D341Med (cell line): ENCODE measurements at regions not wholly inside any gene's neighbourhood (a gene's known extent, or its start where the extent isn't known, plus 50 kb on each side); places are given as distances from the start of the nearest gene placed in this dataset.

Source experiments
- DNase-seq: peaks from one replicate; pipeline ENCODE4 v3.0.0; 2012; ENCODE audit warnings: low spot score

DNA sequence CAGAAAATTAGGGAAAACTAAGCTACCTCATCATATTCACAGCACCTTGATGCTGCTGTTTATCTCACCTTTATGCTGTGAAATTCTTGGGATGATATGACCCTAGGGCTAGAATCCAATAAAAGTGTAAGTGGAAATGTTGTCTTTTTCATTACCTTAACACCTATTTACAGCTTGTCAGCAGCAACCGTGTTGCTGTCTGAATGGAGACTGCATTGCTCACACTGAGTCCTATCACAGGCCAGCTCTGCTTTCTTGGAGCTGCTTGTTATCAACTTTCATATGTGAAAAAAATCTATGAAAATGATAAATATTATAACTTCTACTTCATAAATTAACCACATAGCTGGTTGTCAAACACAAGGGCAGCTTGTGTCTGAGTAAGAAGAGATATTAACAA lies 789.5 kb downstream of the TECRL start:
- DNase-seq: no peak

DNA sequence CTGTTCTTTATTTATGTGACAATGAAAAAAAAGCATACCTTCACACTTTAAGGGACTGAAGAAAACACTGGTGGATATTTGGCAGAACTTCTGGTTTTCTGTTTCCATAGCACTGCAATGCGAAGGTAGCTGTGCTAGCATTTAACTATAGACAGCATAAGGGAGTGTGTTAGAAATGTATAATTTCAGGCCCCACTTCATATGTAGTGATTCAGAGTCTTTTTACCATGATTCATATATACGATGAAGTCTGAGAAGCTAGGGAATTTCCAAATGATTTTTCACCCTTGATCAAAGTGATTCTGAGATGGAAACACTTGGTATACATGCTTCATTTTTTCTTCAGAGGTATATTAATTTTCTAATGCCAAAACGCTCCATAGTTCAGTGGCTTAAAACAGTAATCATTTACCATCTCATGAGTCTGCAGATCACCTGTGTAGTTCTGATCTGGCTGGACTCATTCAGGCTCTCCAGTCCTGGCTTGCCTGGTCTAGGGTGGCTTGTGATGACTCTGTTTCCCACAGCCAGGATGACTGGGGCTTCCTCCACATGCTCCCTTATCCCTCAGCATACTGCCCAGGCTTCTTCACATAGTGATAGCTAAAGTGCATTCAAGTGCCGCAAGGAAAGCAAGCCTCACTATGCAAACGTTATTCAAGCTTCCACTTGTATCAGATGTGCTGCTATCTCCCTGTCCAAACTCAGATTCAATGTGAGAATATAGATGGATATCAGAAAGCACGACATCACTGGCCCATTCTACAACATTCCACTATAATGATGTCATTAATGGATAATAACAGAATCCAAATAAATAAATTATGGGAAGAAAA lies 790.1 kb downstream of the TECRL start:
- no peak for DNase-seq

GRCh38 chr4:63607169-63607872 lies 801.9 kb downstream of the TECRL start:
- no peak for DNase-seq

- DNase-seq: no peak
These were observed 819.5 kb downstream of the TECRL start for GRCh38 chr4:63589796-63590195.

DNA sequence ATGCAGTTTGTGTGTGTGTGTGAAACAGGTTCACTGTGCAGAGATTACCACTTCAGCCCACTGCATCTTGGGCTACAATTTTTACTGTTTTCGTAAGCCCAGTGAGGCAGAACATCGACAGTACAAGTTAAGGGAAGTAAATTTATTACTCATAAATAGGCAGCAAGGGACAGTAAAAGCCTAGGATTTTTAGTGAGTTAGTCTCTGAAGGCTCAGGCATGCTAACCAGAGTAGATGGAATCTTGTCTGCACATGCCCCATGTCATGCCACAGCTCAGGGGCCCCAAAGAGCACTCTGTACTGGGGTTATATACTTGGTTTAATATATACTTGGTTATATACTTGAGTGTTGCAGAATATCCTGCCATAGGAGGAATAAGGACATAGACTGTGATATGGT lies 825.7 kb downstream of the TECRL start:
- no peak for DNase-seq

DNA sequence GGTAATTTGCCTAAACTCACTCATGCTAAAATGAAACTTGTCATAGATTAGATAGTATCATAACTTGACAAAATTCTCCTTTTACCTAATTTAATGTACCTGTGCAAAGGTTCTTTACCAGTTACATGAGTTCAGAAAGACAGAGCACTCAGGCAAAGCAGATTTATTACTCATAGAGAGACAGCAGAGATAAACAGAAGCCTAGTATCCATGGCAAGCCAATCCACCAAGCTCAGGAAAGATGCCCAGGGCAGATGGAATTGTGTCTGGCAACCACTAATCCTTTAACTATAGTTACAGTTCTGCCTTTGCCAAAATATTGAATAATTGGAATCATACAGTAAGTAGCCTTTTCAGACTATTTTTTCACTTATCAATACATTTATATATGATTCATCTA lies 826.2 kb downstream of the TECRL start:
- peak; percentile 64 for DNase-seq

DNA sequence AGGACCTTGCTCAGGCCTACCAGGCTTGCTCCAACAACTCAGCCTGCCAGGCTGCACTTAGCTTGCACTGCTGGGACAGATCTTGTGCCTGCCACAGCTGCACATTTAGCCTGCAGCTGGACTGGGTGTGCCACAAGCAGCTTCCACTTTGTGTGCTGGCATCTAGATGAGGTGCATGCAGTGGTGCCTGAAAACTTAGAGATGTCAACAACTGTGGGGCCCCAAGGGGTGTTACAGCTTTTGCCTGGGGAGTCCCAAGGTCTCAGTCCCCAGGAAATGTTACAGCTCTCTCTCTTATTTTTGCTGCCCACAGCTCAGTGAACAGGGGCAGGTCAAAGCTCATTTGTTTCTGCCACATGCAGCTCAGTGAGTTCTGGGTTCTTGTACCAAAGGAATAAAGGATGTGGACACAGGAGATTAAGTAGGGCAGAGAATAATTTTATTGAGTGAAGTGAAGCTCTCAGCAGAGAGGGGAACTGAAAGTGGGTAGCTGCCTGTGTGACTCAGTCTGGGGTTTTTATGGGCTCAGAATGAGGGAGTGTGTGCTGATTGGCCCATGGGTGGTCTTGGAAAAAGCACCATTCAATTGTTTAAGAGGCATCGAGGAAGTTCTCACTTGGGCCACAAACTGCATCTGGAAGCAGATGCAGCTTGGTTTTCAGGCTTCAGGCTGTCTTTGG lies 828.3 kb downstream of the TECRL start:
- DNase-seq: no peak

- DNase-seq: no peak
These were observed 830.9 kb downstream of the TECRL start for GRCh38 chr4:63578383-63578782.

DNA sequence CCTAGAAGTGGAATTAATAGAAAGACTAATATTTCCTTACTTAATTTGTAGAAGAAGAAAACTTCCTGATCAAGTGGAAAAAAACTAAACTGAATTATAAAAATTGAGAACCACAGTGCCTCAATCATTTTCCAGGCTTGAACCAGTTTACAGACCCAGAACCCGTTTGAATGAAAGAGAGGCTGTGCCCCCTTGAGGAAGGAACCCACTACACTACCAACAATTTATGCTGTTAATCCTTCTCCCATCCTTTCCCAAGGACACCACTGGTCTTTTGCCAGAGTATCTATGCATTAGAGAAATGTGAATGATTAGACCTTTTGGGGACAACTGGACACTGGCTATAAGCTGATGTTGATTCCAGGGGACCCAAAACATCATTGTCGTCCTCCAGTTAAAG lies 842.6 kb downstream of the TECRL start:
- no peak for DNase-seq

GRCh38 chr4:63563288-63564014 lies 845.8 kb downstream of the TECRL start:
- DNase-seq: no peak

- DNase-seq: no peak
These were observed 850.5 kb downstream of the TECRL start for GRCh38 chr4:63558709-63559108.

DNA sequence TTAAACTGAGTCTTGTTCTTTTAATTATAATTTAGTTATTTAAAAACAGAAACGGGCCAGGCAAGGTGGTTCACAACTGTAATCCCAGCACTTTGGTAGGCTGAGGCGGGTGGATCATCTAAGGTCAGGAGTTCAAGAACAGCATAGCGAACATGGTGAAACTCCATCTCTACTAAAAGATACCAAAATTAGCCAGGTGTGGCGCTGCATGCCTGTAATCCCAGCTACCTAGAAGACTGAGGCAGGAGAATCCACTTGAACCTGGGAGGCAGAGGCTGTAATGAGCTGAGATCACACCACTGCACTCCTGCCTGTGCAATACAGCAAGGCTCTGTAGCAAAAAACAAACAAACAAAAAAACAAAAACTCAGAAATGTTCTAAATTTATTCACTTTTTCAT lies 852.9 kb downstream of the TECRL start:
- DNase-seq: no peak

- no peak for DNase-seq
These were observed 856.1 kb downstream of the TECRL start for GRCh38 chr4:63553123-63553522.

GRCh38 chr4:63541828-63542227 lies 867.4 kb downstream of the TECRL start:
- DNase-seq: no peak

DNA sequence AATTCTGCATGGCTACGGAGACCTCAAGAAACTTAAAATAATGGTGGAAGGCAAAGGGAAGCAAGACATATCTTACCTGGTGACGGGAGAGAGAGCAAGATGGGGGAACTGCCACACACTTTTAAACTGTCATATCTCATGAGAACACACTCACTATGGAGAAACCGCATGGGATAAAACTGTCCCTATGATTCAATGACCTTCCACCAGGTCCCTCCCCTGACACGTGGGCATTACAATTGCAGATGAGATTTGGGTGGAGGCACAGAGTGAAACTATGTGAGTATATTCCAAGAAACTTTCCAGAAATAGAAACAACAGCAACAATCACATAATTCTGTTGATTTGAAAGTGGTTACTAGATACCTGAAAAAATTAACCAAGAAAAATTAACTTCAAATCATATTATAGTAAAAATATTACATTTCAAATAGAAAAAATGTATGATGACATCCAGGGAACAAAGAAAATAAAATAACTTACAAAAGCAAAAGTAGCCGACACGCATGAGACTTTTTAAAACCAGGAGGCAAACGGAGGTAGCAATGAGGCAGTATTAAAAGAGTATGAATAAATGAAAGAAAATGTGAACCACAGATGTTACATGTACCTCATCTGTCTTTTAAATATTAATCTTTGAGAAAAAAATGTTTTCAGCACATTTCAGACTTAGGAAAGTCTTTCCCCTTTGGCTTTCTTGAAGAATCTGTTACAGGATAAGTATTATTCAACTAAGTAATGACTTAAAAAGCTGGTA lies 879.5 kb downstream of the TECRL start:
- DNase-seq: no peak

- DNase-seq: no peak
These were observed 880.8 kb downstream of the TECRL start for GRCh38 chr4:63528256-63528991.

DNA sequence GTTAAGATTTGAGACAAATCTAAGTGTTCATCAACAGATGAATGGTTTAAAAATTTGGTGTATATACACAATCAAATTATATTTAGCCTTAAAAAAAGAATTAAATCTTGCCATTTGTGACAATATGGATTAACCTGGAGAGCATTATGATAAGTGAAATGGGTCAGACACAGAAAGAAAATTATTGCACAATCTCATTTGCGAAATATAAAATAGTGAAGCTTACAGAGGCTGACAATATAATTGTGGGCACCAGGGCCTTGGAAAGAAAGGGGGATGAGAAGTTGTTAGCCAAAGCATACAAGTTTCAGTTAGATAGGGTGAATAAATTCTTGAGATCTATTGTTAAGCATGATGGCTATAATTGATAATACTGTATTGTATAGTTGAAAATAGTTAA lies 883.0 kb downstream of the TECRL start:
- DNase-seq: no peak

DNA sequence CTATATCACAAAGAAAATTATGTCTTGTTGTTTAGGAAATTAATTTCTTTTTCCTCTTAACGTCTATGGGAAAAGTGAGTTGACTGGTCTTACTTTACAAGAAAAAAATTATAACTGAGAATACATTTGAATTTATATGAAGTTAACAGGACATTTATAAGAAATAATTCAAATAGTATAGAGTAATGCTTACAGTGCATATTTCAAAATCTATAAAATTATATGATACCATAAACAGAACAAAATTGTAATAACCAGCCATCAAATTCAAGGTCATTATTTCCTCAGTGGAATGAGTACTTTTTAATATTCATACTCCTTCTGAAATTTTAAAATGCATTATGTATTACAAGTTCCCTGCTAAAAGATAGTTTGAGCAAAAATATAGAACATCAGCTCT lies 884.5 kb downstream of the TECRL start:
- DNase-seq: no peak

DNA sequence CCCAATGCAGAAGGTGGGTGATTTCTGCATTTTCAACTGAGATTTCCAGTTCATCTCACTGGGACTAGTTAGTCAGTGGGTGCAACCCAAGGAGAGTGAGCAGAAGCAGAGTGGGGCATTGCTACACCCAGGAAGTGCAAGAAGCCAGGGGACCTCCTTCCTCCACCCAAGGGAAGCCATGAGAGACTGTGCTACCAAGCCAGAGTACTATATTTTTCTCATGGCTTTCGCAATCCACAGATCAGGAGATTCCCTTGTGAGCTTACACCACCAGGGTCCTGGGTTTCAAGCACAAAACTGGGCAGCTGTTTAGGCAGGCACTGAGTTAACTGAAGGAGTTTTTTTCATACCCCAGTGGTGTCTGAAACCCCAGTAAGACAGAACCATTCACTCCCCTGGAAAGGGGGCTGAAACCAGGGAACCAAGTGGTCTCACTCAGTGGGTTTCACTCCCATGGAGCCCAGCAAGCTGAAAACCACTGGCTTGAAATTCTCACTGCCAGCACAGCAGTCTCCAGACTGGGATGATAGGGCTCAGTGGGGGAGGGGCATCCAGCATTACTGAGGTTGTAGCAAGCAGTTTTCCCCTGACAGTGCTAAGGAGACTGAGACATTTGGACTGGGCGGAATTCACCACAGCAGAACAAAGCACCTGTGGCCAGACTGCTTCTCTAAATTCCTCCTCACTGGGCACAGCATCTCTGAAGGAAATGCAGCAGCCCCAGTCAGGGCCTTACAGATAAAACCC lies 903.4 kb downstream of the TECRL start:
- DNase-seq: no peak

DNA sequence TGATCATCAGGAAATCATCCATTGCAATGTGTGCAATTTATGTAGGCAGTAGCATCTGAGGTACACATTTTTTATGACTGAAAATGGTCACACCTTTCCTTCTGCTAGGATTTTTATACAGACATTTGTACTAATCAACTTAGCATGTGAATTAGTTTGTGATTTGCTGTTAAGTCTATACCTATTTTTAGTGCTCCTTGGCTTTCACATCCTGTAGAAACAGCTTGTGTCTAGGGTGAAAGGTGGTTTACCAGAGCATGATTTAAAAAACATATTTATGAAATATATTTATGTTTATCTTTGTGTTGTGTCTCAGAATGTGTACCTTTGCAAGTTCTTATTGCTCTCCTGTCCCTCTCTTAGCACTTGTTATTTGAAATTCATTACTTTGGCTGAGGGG lies 916.0 kb downstream of the TECRL start:
- DNase-seq: no peak
